Adipose tissue (tissue), 3 donors: ENCODE measurements at regions not wholly inside any gene's neighbourhood (a gene's known extent, or its start where the extent isn't known, plus 50 kb on each side); places are given as distances from the start of the nearest gene placed in this dataset.

Experiments
- H3K27ac ChIP-seq: one replicate; pipeline ENCODE4 v1.5.1; 2013; ENCODE audit warnings: low read depth, low read length
- WGBS, 3 donors: extraction: QIAGEN DNeasy Blood & Tissue Kit; methylation state at CpG; one replicate each; pipeline ENCODE4 v1.1.7; 2013; 5-methylcytosine and 5-hydroxymethylcytosine counted together
- donor health status: healthy with polysubstance abuse.
- donor health status: Bipolar disorder and iron deficiency.
- donor health status: healthy.

GRCh38 chr2:23297112-23297511 is 87.9 kb upstream of the KLHL29 start:
- WGBS, 3 donors = 69 to 86% (median 74%) methylated on average over 3 of the region's 3 CpGs

GRCh38 chr2:23298551-23298950 is 86.4 kb upstream of the KLHL29 start:
- 72 to 91% (median 90%) methylated on average over 6 of the region's 6 CpGs for WGBS, 3 donors
- no peak overlapping the region for H3K27ac ChIP-seq

More at GRCh38 chr2:23297112-23297511, 87.9 kb upstream of the KLHL29 start:
- no peak overlapping the region for H3K27ac ChIP-seq

- H3K27ac ChIP-seq = no peak overlapping the region
- WGBS, 3 donors = 75 to 83% (median 81%) methylated on average over 8 of the region's 8 CpGs
Observed at GRCh38 chr2:23299476-23300195, 85.3 kb upstream of the KLHL29 start.

- H3K27ac ChIP-seq = no peak overlapping the region
Observed at GRCh38 chr2:23301136-23301535, 83.8 kb upstream of the KLHL29 start.

GRCh38 chr2:23302591-23302990 is 82.4 kb upstream of the KLHL29 start:
- H3K27ac ChIP-seq = no peak overlapping the region

DNA sequence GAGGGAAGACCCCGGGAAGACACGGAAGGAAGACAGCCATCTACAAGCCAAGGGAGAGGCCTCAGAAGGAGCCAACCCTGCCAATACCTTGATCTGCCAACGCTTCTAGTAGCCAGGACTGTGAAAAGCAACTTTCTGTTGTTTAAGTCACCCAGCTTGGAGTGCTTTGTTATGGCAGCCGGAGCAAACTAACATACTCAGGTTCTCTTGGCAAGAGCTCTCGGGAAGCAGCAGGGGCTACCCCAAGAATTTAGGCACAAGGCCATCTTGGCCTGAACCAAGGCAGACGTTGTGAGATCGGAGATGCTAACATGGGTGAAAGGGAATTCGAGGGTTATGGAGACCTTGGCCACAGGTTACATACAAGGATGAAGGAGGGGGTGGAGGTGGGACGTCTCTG is 78.6 kb upstream of the KLHL29 start:
- no peak overlapping the region for H3K27ac ChIP-seq
- 73 to 87% (median 86%) methylated on average over 9 of the region's 9 CpGs for WGBS, 3 donors

GRCh38 chr2:23311186-23311585 is 73.8 kb upstream of the KLHL29 start:
- no peak overlapping the region for H3K27ac ChIP-seq

GRCh38 chr2:23312996-23313606 is 71.9 kb upstream of the KLHL29 start:
- H3K27ac ChIP-seq = no peak overlapping the region
- WGBS, 3 donors = 50 to 61% (median 61%) methylated on average over 10 of the region's 10 CpGs

More at GRCh38 chr2:23311186-23311585, 73.8 kb upstream of the KLHL29 start:
- 55 to 84% (median 70%) methylated on average over 1 of the region's 1 CpG for WGBS, 3 donors

DNA sequence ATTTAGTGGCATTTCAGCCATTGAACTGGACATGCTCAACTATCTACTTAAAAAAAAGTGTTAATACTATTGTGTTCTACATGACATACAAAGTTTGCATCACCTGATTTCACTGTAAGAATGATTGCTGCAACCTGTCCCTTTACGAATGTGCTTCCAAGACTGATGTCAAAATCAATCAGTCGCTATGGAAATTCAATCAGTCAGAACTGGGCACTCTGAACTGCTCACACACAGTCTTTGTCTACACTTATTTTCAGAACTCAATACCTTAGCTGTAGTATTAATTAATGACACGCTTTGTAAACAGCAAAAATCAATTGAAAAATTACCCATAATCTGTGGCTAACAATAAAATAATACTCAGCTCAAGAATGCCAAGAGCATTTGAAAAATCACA is 70.3 kb upstream of the KLHL29 start:
- 31 to 94% (median 89%) methylated on average over 3 of the region's 3 CpGs for WGBS, 3 donors
- no peak overlapping the region for H3K27ac ChIP-seq

- 34 to 54% (median 43%) methylated on average over 8 of the region's 8 CpGs for WGBS, 3 donors
- H3K27ac ChIP-seq = no peak overlapping the region
Observed at GRCh38 chr2:23320058-23320457, 64.9 kb upstream of the KLHL29 start.

DNA sequence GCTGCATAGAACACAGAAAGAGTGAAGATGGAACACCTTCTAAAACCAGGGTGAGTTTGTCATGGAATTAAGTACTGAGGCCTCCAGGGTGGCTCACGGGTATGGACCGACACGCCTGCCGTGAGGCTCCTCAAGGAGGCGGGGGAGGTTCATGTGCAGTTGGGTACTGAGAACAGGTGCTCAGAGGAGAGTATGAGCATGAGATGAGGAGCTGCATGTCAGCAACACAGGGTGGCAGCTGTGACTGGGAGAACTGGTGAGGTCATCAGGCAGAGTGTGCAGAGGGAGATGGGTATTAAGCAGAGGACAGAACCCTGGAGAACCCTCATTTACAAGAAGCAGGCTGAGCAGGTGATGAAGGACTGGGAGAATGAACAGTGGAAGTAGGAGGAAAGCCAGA is 63.2 kb upstream of the KLHL29 start:
- H3K27ac ChIP-seq = no peak overlapping the region
- 81 to 99% (median 96%) methylated on average over 5 of the region's 5 CpGs for WGBS, 3 donors

DNA sequence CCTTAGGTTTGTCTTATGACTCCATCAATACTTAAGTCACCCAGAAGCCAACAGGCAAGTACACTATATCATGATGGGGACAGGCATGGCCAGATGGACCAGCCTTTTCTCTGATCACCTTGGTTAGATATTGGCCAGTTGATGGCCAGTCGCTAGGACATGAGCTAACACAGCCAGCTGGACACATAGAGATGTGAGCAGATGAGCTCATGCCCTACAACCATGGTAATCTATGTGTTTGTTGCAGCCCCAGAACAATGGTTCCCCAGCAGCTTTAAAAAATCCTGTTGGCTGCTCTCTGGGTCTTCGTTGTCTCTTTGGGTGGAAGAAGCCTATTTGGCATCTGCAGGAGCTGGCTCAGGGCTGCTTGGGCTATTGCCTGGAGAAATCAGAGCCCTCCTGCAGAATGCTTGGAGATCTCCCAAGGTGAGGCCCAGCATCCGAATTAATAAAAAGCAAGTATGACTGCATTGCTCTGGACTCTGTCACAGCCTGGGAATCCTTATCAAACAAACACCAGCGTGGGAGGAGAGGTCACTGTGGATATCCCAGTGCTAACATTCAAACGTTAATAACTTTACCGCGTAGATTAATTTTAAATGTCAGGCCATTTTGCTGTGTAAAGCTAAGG is 62.3 kb upstream of the KLHL29 start:
- 51 to 53% (median 52%) methylated on average over 7 of the region's 7 CpGs for WGBS, 3 donors
- H3K27ac ChIP-seq = no peak overlapping the region

DNA sequence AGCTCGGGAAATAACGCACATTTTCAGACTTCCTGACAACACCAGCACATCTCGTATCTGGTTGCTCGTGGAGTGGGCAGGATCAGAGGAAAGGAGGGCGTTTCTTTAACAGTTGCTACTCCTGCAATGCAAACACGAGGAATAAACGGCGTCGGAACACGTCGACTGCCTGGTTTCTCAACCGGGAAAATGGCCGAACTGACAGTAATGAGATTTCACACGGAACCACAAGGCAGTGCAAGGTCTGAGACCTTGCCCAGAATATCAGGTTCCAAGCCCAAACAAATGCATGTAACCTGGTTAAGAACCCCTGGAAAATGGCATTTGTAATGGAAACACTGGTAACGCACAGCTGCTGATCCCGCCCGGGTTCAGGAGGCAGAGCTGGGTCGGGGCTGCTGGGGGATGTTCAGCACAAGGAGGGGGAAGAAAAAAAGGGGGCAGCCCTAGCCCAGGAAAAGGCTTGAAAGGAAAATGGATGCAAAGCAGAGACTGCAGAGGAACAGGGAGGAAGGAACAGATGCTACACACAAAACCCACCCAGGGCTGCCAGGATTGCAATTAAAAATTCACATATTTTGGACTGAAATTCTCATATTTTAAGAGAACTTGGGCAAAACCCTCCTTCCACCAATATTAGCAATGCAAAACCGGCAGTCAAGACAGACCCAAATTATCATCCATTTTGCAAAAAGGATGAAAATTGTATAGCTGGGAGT is 61.6 kb upstream of the KLHL29 start:
- 48 to 63% (median 57%) methylated on average over 19 of the region's 19 CpGs for WGBS, 3 donors
- H3K27ac ChIP-seq = no peak overlapping the region

GRCh38 chr2:23323917-23324680 is 60.9 kb upstream of the KLHL29 start:
- H3K27ac ChIP-seq = no peak overlapping the region
- 83 to 94% (median 90%) methylated on average over 20 of the region's 20 CpGs for WGBS, 3 donors

DNA sequence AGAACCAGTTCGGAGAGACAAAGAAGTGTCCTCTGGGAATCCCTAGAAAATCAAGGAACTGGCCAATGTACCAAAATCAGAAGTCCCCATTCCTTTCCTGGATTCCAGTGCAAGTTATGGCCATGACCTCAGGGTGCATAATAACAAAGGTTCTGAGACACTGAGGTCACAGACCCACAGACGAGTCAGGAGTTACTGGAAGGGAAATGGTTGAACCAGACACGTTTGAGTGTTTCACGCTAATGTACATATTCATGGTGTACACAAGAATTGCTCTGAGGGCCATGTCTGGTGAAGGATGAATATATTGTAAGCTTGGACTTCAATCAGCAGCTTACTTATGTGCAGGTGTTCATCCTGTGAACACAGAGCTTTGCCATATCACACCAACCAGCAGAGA is 58.6 kb upstream of the KLHL29 start:
- H3K27ac ChIP-seq = no peak overlapping the region
- 70 to 77% (median 73%) methylated on average over 4 of the region's 4 CpGs for WGBS, 3 donors

DNA sequence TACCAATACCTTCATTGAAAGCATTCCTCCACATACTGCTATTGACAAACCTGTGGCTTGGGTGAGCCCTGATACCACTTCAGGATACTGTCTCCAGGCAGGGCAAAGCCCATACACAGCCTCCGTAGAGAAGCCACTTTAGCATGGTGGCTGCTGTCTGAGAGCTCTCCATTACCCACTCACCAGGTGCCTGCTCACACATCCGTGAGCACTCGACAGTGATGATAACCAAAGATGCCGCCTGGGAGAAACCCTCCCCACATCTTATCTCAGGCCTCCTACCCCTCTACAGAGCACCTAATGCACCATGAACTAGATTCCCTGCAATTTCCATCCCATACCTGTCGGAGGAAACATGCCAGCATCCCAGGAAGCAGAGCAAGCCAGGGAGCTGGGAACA is 57.6 kb upstream of the KLHL29 start:
- no peak overlapping the region for H3K27ac ChIP-seq
- WGBS, 3 donors = 71 to 95% (median 87%) methylated on average over 5 of the region's 5 CpGs

- WGBS, 3 donors = 64 to 92% (median 87%) methylated on average over 3 of the region's 3 CpGs
- no peak overlapping the region for H3K27ac ChIP-seq
Observed at GRCh38 chr2:23327887-23328286, 57.1 kb upstream of the KLHL29 start.

DNA sequence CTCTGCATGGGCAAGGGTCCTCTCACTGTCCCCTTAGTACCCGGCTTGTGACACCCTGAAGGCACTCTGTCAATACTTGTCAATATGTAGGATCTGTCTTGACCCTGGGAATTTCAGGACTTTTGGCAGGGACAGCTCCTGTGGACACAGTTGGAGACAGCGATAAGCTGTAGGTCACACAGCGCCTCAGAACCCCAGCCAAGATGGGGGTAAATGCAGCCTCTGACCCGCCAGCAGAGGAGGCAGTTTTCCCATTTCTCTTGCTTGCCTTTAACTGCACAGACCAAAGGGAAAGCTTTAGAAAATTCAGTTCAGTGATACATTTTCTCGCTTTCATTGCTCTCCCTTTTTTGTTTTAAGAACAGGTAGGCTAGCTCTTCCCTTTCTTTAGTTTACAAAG is 54.8 kb upstream of the KLHL29 start:
- 36 to 67% (median 63%) methylated on average over 5 of the region's 5 CpGs for WGBS, 3 donors
- H3K27ac ChIP-seq = no peak overlapping the region
